NCI-H2196 (cell line): ENCODE measurements at regions not wholly inside any gene's neighbourhood (a gene's known extent, or its start where the extent isn't known, plus 50 kb on each side); places are given as distances from the start of the nearest gene placed in this dataset.
"Not testable (repeated sequence)": the region's sequence is repeated elsewhere in the genome, so short reads cannot be mapped to it uniquely, and the experiment has no call there.

Experiments used
- DNase-seq: peaks from one replicate; lab custom pipeline; 2025; ENCODE audit not compliant: unreplicated experiment; lab: John Stamatoyannopoulos, UW

- DNase-seq, result no peak
Observed at GRCh38 chr21:14829685-14830084, 235.1 kb downstream of the NRIP1 start.

GRCh38 chr21:14827468-14827867, 237.3 kb downstream of the NRIP1 start:
- no peak for DNase-seq

GRCh38 chr21:14826630-14827029, 238.2 kb downstream of the NRIP1 start:
- DNase-seq, result no peak

GRCh38 chr21:14825514-14825974, 239.3 kb downstream of the NRIP1 start:
- DNase-seq, result no peak

GRCh38 chr21:14824126-14824525, 240.7 kb downstream of the NRIP1 start:
- no peak for DNase-seq

- DNase-seq, result no peak
Observed at GRCh38 chr21:14817311-14817710, 247.5 kb downstream of the NRIP1 start.

- DNase-seq, result no peak
Observed at GRCh38 chr21:14814991-14815390, 249.8 kb downstream of the NRIP1 start.

GRCh38 chr21:14814282-14814681, 250.5 kb downstream of the NRIP1 start:
- DNase-seq, result no peak

- DNase-seq, result not testable (repeated sequence)
Observed at GRCh38 chr21:14804170-14804569, 258.1 kb upstream of the SAMSN1 start.

GRCh38 chr21:14797543-14797942, 251.4 kb upstream of the SAMSN1 start:
- DNase-seq, result no peak

GRCh38 chr21:14787312-14787711, 241.2 kb upstream of the SAMSN1 start:
- DNase-seq, result no peak

- DNase-seq, result no peak
Observed at GRCh38 chr21:14785679-14786078, 239.6 kb upstream of the SAMSN1 start.

GRCh38 chr21:14773777-14774345, 227.7 kb upstream of the SAMSN1 start:
- no peak for DNase-seq

- DNase-seq, result no peak
Observed at GRCh38 chr21:14771593-14771992, 225.5 kb upstream of the SAMSN1 start.

GRCh38 chr21:14768042-14768441, 221.9 kb upstream of the SAMSN1 start:
- DNase-seq, result no peak

- DNase-seq, result no peak
Observed at GRCh38 chr21:14767192-14767852, 221.2 kb upstream of the SAMSN1 start.

- no peak for DNase-seq
Observed at GRCh38 chr21:14766241-14766640, 220.1 kb upstream of the SAMSN1 start.

GRCh38 chr21:14763695-14764064, 217.6 kb upstream of the SAMSN1 start:
- DNase-seq, result no peak

- no peak for DNase-seq
Observed at GRCh38 chr21:14762734-14763694, 216.9 kb upstream of the SAMSN1 start.

- DNase-seq, result no peak
Observed at GRCh38 chr21:14762327-14762726, 216.2 kb upstream of the SAMSN1 start.

- no peak for DNase-seq
Observed at GRCh38 chr21:14759285-14759684, 213.2 kb upstream of the SAMSN1 start.

GRCh38 chr21:14758849-14759248, 212.7 kb upstream of the SAMSN1 start:
- DNase-seq, result no peak
